OCI-LY1 (cell line): ENCODE measurements at regions not wholly inside any gene's neighbourhood (a gene's known extent, or its start where the extent isn't known, plus 50 kb on each side); places are given as distances from the start of the nearest gene placed in this dataset.
"Not testable (repeated sequence)": the region's sequence is repeated elsewhere in the genome, so short reads cannot be mapped to it uniquely, and the experiment has no call there.

Experiments used
- H2AFZ ChIP-seq: fragments of 200-600 bp; sonication (generic), shearing (Covaris generic); 2 replicates; pipeline ENCODE4 v1.6.0; 2014; ENCODE audit warnings: antibody characterized with exemption, mild to moderate bottlenecking, low read length
- H3F3A ChIP-seq: fragments of 200-600 bp; sonication (generic), shearing (Covaris generic); 2 replicates; pipeline ENCODE4 v1.6.0; 2014; ENCODE audit warnings: mild to moderate bottlenecking, antibody characterized with exemption, low read length, moderate library complexity; ENCODE audit not compliant: insufficient read depth
- H3K27ac ChIP-seq: fragments of 200-600 bp; sonication (generic); 2 replicates; pipeline ENCODE4 v1.5.1; 2014; ENCODE audit warnings: low read length, mixed run types, mild to moderate bottlenecking, low read depth; ENCODE audit not compliant: poor library complexity, severe bottlenecking
- H3K27me3 ChIP-seq: fragments of 200-600 bp; sonication (generic); 2 replicates; pipeline ENCODE4 v1.6.0; 2014; ENCODE audit warnings: antibody characterized with exemption, mild to moderate bottlenecking, low read length, moderate library complexity; ENCODE audit not compliant: insufficient read depth
- H3K36me3 ChIP-seq: fragments of 200-600 bp; sonication (generic); 2 replicates; pipeline ENCODE4 v1.6.1; 2014; ENCODE audit warnings: mild to moderate bottlenecking, antibody characterized with exemption, low read length, moderate library complexity, mixed read lengths; ENCODE audit not compliant: insufficient read depth
- H3K4me1 ChIP-seq: fragments of 200-600 bp; sonication (generic); 2 replicates; pipeline ENCODE4 v1.5.1; 2014; ENCODE audit warnings: mild to moderate bottlenecking, low read length, moderate library complexity; ENCODE audit not compliant: insufficient read depth, severe bottlenecking
- H3K4me2 ChIP-seq: fragments of 200-600 bp; sonication (generic), shearing (Covaris generic); 2 replicates; pipeline ENCODE4 v1.6.1; 2014; ENCODE audit warnings: low read length
- H3K4me3 ChIP-seq: fragments of 200-600 bp; sonication (generic); 2 replicates; pipeline ENCODE4 v1.5.1; 2014; ENCODE audit warnings: low read length, low read depth, mild to moderate bottlenecking, mixed read lengths; ENCODE audit not compliant: poor library complexity, severe bottlenecking
- H3K79me2 ChIP-seq: fragments of 200-600 bp; shearing (Covaris generic); 2 replicates; pipeline ENCODE4 v1.6.1; 2016; ENCODE audit warnings: mixed run types, low read length, mixed read lengths; ENCODE audit not compliant: insufficient read depth
- H3K9ac ChIP-seq: fragments of 200-600 bp; sonication (generic), shearing (Covaris generic); 2 replicates; pipeline ENCODE4 v1.6.1; 2014; ENCODE audit warnings: mild to moderate bottlenecking, low read length, mixed read lengths
- H3K9me2 ChIP-seq: fragments of 200-600 bp; sonication (generic), shearing (Covaris generic); 2 replicates; pipeline ENCODE4 v1.6.1; 2014; ENCODE audit warnings: low read depth, mild to moderate bottlenecking, low read length, mixed read lengths
- H3K9me3 ChIP-seq: fragments of 200-600 bp; shearing (Covaris generic); 2 replicates; pipeline ENCODE4 v1.6.1; 2014; ENCODE audit warnings: low read length, mixed read lengths
- H4K20me1 ChIP-seq: fragments of 200-600 bp; sonication (generic), shearing (Covaris generic); 2 replicates; pipeline ENCODE4 v1.6.0; 2016; ENCODE audit warnings: mild to moderate bottlenecking, low read length; ENCODE audit not compliant: insufficient read depth
- EZH2 ChIP-seq: fragments of 200-600 bp; sonication (generic), shearing (Covaris generic); IDR thresholded peaks from 2 replicates; pipeline ENCODE4 v1.8.0; 2017; ENCODE audit warnings: borderline replicate concordance, mixed run types, mild to moderate bottlenecking, antibody characterized with exemption, low read length, moderate library complexity, mixed read lengths
- TF ChIP-seq, protein P1 (sequence below): fragments of 200-600 bp; sonication (generic), shearing (Covaris generic); IDR thresholded peaks from 2 replicates; pipeline ENCODE4 v1.5.1; 2017; ENCODE audit warnings: mild to moderate bottlenecking, antibody characterized with exemption, low read length, moderate library complexity, mixed read lengths

DNA sequence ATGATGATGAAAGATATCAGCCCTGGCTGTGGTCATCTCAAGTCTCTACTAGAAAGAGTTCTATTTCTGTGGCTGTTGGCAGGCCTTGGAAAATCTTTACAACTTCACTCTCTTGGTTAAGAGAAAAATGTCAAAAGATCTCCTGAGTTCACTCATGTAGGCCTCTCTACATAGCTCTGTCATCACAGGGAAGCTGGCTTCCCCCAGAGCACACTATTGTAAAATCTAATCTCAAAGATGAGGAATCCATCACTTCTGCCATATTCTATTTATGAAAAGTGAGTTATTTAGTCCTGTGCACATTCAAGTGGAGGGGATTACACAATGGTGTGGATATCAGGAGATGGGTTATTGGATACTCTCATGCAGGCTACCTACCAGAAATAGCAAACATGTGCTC, 388.4 kb upstream of the HS3ST1 start:
- Histone ChIP-seq H3F3A (no peaks in the 10 kb centered on the region), H3K4me2 (no peak overlapping the region), H3K27ac (no peak overlapping the region), H3K9me3 (no peaks in the 10 kb centered on the region), H3K79me2 (no peaks in the 10 kb centered on the region), H4K20me1 (no peaks in the 10 kb centered on the region), H3K27me3 (no peaks in the 10 kb centered on the region), H3K4me1 (no peaks in the 10 kb centered on the region), H2AFZ (no peak overlapping the region), H3K9ac (no peak overlapping the region), H3K36me3 (no peaks in the 10 kb centered on the region), H3K4me3 (no peak overlapping the region), H3K9me2 (no peaks in the 10 kb centered on the region)
- no peak for TF ChIP-seq EZH2
- TF ChIP-seq, protein P1, sequence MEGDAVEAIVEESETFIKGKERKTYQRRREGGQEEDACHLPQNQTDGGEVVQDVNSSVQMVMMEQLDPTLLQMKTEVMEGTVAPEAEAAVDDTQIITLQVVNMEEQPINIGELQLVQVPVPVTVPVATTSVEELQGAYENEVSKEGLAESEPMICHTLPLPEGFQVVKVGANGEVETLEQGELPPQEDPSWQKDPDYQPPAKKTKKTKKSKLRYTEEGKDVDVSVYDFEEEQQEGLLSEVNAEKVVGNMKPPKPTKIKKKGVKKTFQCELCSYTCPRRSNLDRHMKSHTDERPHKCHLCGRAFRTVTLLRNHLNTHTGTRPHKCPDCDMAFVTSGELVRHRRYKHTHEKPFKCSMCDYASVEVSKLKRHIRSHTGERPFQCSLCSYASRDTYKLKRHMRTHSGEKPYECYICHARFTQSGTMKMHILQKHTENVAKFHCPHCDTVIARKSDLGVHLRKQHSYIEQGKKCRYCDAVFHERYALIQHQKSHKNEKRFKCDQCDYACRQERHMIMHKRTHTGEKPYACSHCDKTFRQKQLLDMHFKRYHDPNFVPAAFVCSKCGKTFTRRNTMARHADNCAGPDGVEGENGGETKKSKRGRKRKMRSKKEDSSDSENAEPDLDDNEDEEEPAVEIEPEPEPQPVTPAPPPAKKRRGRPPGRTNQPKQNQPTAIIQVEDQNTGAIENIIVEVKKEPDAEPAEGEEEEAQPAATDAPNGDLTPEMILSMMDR: no peak

DNA sequence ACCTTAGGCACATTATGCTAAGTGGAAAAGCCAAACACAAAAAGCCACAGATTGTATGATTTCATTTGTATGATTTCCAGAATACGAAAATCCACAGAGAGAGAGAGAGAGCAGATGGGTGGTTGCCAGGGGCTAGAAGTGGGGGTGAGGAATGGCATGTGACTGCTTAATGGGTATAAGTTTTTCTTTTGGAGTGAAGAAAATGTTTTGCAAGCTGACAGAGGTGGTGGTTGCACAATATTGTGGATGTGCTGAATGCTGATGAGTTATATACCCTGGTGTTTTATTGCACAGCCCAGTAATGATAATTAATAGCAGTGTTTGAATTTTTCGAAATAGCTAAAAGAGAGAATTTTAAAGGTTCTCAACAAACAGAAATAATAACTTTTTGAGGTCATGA, 386.1 kb upstream of the HS3ST1 start:
- H3K4me1 ChIP-seq: no peaks in the 10 kb centered on the region
- H3K9me2 ChIP-seq: no peaks in the 10 kb centered on the region
- no peak overlapping the region for H3K4me3 ChIP-seq
- H3K79me2 ChIP-seq: no peaks in the 10 kb centered on the region
- no peak for TF ChIP-seq EZH2
- TF ChIP-seq, protein P1: no peak
- H3K27me3 ChIP-seq: no peaks in the 10 kb centered on the region
- no peak overlapping the region for H3K4me2 ChIP-seq
- H3K27ac ChIP-seq: no peak overlapping the region
- no peaks in the 10 kb centered on the region for H3F3A ChIP-seq
- no peaks in the 10 kb centered on the region for H3K9me3 ChIP-seq
- no peaks in the 10 kb centered on the region for H3K36me3 ChIP-seq
- no peak overlapping the region for H2AFZ ChIP-seq
- H4K20me1 ChIP-seq: no peaks in the 10 kb centered on the region
- no peak overlapping the region for H3K9ac ChIP-seq

DNA sequence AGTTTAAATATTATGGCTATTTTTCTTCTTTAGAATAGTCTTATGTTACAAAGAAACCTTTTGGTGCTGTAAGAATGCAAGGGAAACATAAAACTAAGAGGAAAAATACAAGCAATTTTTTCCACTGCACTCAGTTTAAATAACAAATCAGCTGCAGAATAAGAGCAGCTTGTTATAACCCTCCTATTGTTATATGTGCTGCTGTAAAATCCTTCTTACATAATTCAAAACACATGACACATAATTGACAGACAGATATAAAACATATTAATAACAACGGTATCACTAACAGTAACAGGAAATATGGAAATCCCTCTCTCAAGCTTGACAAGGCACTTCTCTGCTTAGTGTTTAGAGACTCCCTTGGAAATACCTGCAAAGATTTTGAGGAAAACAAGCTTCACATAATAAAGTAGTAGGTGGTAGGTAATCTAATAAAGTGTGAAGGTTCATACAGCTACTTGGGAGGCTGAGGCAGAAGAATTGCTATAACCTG, 385.3 kb upstream of the HS3ST1 start:
- H2AFZ ChIP-seq: no peak overlapping the region
- no peaks in the 10 kb centered on the region for H3K9me2 ChIP-seq
- H3K36me3 ChIP-seq: no peaks in the 10 kb centered on the region
- H3K4me3 ChIP-seq: no peak overlapping the region
- H4K20me1 ChIP-seq: no peaks in the 10 kb centered on the region
- TF ChIP-seq, protein P1: no peak
- no peak for TF ChIP-seq EZH2
- no peaks in the 10 kb centered on the region for H3K9me3 ChIP-seq
- no peak overlapping the region for H3K9ac ChIP-seq
- no peaks in the 10 kb centered on the region for H3K4me1 ChIP-seq
- no peak overlapping the region for H3K27ac ChIP-seq
- H3K27me3 ChIP-seq: no peaks in the 10 kb centered on the region
- H3K79me2 ChIP-seq: no peaks in the 10 kb centered on the region
- no peaks in the 10 kb centered on the region for H3F3A ChIP-seq
- no peak overlapping the region for H3K4me2 ChIP-seq

DNA sequence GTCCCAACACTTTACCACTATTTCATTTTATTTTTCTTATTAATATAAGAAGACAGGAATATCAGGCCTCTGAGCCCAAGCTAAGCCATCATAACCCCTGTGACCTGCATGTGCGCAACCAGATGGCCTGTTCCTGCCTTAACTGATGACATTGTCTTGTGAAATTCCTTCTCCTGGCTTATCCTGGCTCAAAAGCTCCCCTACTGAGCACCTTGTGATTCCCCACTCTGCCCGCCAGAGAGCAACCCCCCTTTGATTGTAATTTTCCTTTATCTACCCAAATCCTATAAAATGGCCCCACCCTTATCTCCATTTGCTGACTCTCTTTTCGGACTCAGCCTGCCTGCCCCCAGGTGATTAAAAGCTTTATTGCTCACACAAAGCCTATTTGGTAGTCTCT, 382.8 kb upstream of the HS3ST1 start:
- not testable (repeated sequence) for H3K9ac ChIP-seq, H3K4me3 ChIP-seq, H4K20me1 ChIP-seq, H3F3A ChIP-seq, H3K27ac ChIP-seq, H3K4me1 ChIP-seq, H3K4me2 ChIP-seq, H3K79me2 ChIP-seq, H3K27me3 ChIP-seq, H3K9me3 ChIP-seq, H2AFZ ChIP-seq, H3K36me3 ChIP-seq, H3K9me2 ChIP-seq
